Ovary (tissue), 3 donors: ENCODE measurements at regions not wholly inside any gene's neighbourhood (a gene's known extent, or its start where the extent isn't known, plus 50 kb on each side); places are given as distances from the start of the nearest gene placed in this dataset.

Experiments
- CTCF ChIP-seq, 3 donors: fragments of 450-650 bp in 2 of 3; fragments of 200-600 bp in 1 of 3; IDR thresholded peaks; one replicate each; pipeline versions ENCODE4 v1.5.1 to v1.8.0; 2016 to 2022; ENCODE audit warnings: antibody characterized with exemption in 3 of 3, mild to moderate bottlenecking in 1 of 3
- EP300 ChIP-seq: sonication (generic); formaldehyde crosslinking; IDR thresholded peaks from one replicate; pipeline ENCODE4 v1.6.1; 2017; ENCODE audit warnings: antibody characterized with exemption
- POLR2A ChIP-seq: fragments of 450-650 bp; IDR thresholded peaks from one replicate; pipeline ENCODE4 v1.6.1; 2017; ENCODE audit warnings: antibody characterized with exemption, mild to moderate bottlenecking, moderate library complexity
- donor health status: DM: no; HTN: no; CAD: no.

GRCh38 chr3:106372806-106373190 is 504.0 kb upstream of the CBLB start:
- TF ChIP-seq POLR2A (no peak), CTCF (IDR thresholded peaks at IDR 0.05) (no peak), EP300 (no peak)
